Middle frontal gyrus (tissue), 1 donor: ENCODE measurements at regions not wholly inside any gene's neighbourhood (a gene's known extent, or its start where the extent isn't known, plus 50 kb on each side); places are given as distances from the start of the nearest gene placed in this dataset.
"Not testable (repeated sequence)": the region's sequence is repeated elsewhere in the genome, so short reads cannot be mapped to it uniquely, and the experiment has no call there.

ENCODE experiments used
- DNase-seq: peaks from one replicate; pipeline ENCODE4 v3.0.0-alpha.2; 2015; ENCODE audit warnings: low spot score; ENCODE audit errors: extremely low spot score

DNA sequence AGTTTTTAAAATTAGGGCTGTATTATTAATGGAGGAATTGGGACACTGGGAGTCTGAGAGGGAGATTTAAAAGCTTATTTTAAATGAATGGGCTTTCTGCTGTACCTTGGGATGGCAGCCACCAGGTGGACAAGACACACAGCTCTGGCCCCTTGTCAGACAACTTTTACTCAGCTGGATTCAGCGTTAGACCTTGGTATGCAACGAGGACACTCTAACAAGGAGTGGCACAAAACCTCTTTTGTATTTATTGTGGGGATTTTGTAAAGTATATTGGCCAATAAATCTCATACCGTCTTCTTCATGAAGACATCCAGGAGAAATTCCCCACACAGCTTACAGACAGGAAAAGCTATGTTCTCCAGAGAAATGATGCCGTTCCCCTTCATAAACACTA is 105.7 kb downstream of the LCA5 start:
- no peak for DNase-seq

DNA sequence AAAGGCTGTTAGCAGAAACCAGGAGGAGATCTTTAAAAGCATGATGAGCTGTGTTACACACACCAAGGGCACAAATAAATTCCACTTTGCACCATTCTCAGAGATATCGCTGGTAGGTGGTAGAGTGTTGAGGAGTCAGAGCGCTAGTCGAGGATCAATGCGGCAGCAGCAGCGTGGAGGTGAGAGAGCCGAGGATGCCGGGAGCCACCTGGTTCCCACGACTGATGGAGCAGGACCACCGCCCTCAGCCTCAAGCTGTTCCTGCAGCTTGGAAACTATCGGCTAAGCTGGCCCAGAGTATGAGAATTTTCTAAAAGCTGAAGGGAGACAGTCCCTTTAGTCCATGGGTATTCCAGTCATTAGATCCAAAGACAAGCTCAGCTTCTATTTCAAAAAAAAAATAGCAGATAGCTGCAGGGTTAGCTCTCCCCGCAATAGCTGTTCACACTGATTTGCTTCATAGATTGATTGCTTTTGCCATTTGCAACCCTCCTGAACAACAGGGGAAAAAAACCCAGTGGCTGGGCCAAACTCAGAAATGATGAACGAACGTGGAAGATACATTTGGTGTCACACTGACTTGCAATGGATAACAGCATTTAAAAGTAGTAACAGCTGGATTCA is 106.2 kb downstream of the LCA5 start:
- no peak for DNase-seq

DNA sequence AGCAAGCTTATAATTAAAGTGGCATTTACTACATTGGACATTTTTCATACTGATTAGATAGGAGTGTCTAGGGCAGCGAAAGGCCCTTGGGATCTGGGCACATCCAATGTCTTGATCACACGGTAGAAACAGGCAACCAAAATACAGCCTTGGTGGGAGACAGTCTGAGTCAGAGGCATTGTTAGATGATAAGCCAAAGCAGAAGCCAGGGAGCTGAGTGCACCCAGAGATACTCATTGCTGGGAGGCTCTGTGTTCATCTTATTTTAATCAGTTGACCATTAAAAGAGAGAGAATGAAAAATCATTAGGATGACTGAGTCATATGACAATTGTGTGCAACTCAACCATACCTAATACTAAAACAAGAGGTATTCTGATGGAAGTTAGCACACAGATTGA is 109.5 kb downstream of the LCA5 start:
- DNase-seq, result no peak

DNA sequence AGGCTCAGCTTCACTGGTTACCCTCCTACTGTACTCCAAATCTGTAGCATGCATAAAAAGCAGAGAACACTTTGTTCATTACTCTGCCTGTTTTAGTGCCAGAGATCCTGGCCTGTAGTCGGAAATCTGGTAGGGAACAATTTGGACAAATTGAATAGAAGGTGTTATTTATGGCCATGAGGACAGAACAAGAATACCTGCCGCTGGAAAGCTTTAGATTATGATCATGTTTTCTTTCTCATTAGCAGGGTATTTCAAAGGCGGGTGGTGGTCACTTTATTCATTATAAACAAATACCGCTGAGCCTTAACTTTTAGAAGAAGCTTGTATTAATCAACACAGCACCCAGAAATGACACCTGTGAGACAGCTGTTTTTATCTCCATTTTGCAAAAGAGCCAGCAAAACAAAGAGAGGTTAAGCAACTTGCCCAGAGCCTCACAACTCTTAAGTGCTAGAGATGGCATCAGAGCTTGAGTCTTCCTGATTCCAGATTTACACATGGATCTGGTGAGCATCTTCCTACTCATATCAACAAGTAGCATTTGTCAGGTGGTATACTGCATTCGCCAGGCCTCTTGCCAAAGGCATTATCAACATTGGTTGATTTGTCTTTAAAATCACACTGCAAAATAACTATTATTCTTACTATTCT is 110.5 kb downstream of the LCA5 start:
- no peak for DNase-seq

DNA sequence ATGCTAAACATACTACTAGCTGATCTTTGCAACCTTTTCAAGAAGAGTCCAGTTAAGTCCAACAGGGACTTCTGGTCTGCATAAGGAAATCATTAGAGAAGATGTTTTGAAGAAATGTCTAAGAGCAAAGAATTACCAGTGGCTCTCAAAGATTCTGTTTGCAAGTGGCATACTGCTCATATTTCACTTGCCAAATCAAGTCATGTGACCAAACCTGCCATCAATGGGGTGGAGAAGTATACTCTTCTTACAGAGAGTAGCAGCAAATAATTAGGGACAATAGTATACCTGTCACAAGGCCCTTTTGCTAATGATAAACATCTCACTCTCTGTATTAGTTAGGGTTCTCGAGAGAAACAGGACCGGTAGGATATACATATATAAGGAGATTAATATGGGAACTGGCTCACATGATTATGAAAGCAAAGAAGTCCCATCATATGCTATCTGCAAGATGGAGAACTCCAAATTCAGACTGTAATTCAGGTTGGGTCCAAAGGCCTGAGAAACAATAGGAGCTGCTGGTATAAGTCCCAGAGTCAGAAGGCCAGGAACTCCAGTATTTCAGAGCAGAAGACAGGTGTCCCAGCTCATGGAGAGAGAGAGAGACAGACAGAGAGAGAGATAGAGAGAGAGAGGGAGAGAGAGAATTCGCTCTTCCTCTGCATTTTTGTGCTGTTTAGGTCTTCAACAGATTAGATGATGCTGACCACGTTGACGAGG is 111.5 kb downstream of the LCA5 start:
- DNase-seq, result no peak

DNA sequence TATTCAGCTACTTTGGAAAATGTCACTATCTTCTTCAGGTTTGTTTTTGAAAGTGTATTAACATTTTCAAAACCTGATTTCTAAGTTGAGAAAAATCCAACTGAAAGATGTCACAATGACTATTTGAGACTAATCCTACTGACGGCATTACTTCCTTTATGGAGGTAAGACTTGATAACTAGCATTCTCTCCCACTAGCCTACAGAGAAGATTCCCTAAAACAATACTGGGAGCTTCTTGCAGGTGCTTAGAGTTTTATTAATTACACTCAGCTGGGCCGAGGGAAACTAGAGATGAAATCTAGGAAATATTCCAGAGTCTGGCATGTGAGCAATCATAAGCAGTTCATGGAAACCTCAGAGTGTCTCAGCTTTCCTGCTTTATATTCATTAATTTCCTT is 114.0 kb downstream of the LCA5 start:
- DNase-seq, result no peak

DNA sequence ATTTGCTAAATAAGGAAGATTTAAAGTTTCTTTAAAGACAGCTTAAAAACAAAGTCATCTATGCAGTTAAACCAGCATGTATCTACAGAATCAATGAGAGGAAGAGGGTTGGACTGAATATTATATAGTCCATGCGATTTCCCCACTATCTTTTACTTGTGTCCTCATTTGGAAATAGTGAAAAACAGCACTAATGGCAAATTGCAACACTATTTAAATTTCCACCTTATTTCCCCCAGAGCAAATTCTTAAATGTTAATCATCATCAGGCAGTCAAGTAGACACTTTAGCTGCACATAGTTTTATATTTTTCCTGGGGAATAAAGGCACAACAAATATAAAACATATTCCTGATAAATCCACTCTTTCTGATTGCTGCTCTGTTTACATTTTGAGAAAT is 114.6 kb downstream of the LCA5 start:
- no peak for DNase-seq

DNA sequence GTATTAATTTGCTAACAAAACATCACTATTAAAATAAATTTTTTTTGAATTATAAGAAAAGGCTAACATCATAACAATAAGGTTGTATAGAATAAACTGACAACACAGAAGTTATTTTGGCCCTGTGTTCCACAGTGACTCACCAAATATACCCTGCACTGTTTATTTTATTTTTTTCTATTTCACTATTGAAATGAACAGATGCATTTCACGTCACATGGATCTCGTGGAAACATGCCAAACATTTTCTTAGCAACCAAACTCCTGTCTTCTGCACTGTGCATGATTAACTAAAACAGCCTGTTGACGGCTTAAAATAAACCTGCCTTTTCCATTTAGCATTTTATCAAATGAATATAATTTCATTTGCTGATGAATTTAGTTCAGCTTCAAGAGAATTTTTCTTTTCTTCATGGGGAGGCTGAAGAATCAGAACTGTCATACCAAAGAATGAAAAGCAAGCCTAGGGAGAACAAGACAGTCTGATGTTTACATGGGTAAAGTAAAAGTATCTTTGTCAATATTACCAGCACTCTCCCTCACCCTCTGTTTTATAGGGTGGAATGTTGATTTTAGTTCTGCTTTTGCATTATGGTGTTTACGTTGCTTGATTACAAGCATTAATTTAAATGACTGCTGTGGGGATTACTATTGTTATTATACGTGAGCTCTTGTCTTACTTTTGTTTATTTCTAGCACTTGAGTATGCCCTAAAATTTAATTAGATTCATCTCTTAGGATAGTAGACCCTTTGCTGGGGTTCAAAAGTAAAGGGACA is 115.3 kb downstream of the LCA5 start:
- no peak for DNase-seq

DNA sequence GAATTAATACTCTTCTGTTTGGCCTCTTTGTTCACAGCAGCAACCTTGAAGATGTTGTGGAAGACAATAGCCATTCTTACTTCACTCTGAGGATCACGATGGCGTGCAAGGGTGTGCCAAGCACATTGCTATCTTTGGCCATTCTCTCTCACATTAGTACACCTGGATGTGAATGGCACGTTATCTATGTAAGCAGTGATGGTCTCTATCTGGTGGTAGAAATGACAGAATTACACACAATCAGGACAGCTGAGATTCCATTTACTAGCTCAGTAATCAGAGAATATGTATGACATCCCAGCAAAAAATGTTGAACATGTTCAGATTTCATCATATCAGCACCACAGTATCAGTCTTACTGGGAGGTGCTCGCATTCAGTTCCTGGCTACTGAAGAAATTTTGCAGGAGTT is 116.2 kb downstream of the LCA5 start:
- DNase-seq, result no peak

DNA sequence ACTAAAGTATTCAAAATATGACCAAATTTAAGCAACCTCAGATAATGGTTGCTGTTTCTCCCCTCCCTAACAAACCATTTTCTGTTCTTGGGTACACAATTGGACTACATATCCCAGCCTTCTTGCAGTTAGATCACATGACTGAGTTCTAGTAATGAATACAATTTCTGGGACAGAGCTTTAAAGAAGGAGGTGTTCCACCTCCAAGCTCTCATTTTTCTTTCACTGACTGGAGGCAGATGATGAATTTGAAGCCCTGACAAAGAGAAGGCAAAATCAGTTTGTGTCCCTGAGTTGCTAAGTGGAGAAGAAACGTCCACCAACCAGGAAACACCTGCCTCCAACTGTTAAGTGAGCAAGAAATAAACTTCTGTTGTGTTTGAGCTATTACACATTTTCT is 117.2 kb downstream of the LCA5 start:
- peak; percentile 60 for DNase-seq

DNA sequence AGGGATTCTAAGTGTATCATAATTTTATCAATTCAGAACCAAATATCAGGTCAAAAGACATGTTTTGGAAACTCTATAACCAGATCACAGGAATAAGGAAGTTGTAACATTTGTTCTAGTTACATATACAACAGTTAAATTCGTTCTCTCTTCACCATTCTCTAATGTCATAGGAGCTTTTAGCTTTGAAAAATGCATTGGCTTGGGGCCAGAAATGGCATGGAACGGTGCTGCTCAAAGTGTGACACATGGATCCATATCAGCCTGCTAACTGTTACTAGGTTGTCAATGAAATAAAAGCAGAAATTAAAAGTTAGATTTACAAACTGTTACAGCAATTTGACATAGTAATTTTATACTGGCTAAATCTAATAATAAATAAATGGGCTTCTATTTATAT is 120.3 kb downstream of the LCA5 start:
- no peak for DNase-seq

DNA sequence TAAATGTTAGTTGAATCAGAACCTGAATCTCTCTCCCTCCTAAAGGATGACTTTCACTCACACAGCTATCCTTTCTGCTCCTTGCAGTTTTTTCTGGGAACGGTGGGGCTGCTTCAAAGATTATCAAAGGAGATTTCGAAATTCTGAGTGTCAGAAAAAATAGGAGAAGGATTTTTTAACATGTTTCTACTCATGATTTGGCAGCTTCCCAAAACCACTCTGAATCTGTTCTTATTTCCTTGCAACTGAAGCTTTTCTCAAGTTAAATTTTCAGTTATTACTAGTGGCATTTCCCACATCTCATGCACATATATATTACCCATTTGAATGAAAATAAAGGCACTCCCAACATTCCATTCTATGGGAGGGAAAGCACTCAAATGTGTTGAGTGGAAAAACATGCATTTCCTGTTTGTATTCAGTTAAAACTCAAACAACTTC is 123.6 kb downstream of the LCA5 start:
- no peak for DNase-seq

DNA sequence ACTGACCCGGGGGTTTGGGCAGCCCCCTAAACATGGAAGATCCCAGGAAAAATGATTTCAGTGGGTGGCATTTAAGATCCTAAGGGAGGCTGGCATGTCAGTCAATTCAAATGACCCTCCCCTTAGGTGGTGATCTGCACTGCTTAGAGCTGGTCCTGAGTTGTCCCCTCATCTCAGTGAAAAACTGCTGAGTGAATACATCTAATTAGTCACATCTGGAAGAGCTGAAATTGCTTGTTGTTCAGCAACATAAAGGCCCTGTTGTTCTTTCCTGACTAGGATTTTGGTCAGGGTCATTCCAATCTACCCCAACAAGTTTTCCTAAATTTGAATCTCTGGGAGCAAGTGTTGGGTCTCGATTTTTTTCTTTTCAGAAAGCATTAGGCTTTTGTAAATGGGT is 126.4 kb downstream of the LCA5 start:
- no peak for DNase-seq

DNA sequence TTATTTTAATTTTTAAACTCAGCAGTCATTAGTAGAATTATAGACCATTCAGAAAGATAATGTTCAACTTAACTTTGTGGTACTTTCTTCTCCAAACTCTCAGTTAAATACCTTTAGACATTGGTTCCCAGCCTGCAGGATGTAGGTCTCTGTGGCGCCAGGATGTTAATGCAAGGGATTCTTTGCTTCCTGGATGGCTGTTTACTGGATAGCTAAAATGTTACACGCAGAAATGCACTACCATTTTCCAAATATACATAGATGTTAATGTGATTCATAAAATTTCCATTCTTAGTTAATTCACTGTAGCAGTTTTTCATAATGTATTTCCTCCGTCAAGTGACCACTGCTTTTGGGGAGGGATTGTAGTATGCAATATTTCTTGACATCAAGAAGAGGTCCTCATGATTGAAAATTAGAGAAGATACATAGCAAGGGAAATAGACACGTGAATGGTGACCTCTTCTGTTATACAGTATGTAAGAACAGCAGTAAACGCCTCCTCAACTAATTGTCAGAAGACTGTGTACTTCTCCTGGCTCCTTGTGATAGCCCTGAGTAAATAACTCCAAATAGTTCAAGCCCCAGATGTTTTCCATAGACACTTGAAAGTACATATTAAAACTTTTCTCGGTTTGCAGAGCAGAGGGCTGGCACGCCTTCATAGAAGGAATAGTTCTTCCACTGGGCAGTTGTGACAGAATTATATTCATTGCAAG is 128.8 kb downstream of the LCA5 start:
- DNase-seq, result no peak

DNA sequence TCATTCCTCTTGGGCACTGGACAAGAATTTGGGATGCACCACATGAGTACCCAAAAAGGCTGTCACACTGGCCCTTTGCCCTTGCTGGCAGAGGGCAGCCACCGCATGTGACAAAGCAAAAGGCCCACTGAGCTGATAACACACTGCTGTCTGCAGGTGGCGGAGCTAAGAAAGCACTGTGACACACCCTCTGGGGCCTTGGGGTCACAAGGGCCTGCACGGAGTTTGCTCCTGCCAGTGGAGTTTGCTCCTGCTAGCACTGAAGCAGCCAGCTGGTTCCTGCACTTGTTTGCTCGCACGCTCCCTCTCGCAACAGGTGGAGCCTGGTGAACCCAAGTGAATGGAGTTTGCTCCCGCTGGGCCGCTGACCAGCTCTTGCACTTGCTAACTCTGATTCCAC is 132.6 kb downstream of the LCA5 start:
- no peak for DNase-seq

DNA sequence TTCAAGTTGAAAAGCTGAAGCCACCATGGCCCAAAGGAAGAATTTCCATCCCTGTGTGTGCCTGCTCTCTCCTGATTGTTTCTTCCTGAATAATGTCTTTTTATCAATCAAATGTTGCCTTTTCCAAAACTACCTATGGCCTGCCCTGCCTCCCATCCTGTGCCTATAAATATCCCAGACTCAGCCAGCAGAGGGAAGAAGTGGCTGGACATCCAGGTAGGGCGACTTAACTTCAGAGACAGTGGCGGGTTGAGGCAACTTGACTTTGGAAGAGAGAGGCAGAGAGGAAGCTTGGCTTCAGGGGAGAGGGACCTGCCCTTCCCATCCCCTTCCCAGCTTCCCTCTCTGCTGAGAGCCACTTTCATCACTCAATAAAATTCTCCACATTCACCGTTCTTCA is 133.0 kb downstream of the LCA5 start:
- DNase-seq, result no peak

DNA sequence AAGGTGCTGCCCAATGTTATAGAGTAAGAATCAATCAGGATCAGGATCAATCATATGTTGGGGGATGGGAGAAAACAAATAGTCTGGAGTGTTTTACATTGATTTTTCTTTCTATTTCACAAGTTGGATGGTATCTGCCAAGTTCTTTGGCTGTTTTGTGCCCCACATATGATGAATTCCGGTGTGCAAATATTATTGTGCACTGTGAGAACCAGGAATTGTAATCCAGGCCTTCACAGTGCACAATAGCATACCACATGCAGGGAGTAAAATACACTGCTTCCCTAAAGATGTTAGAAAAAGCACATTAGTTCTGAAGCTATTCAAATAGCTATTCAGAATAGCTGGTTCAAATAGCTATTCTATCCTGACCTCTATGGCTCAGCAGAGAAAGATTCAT is 133.7 kb downstream of the LCA5 start:
- DNase-seq, result no peak

DNA sequence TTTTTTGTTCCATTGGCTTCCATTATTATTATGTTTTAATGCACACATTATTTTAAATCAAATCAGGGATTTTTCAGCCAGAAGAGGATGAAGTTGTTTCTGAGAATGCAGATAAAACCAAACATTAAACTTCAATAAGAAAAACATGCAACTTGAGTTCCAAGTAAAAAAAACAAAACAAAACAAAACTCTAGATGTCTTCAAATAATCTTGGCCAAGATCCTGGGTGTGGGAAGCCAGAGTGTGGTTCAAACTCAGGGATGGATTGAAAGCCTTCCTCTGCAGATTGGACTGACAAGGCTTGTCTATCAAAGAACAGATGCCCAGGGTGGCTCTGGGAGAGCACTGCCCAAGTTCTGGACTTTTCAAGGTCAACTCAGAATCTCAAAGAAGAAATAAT is 134.1 kb downstream of the LCA5 start:
- DNase-seq, result no peak

DNA sequence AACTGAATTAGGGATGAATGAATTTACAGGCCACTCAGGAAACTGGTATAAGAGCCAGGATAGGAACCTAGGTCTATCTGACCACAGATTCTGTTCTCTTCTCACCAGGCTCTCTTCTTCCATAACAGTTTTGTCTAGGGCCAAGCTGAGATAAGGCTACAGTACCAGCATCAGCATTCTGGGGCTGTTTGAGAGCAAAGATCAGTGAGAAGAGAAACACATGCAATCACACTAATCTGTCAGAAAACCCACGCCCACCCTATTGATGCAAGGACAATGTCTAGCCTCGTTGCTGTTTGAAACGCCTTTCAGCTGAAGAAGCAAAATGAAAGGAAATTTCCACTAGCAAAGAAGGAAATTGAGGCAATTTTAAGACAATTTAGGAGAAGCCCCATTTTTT is 137.7 kb downstream of the LCA5 start:
- DNase-seq, result no peak

DNA sequence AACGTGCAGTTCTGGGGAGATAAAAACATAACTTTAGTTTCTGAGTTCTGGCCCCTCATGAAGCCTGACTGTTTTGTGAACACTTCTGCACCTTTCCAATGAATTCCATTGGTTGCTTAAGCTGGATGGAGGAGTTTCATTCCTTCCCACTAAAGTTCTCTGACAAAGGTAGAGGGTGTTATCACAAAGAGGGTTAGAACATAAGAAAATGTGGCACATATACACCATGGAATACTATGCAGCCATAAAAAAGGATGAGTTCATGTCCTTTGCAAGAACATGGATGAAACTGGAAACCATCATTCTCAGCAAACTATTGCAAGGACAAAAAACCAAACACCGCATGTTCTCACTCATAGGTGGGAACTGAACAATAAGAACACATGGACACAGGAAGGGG is 138.6 kb downstream of the LCA5 start:
- not testable (repeated sequence) for DNase-seq

DNA sequence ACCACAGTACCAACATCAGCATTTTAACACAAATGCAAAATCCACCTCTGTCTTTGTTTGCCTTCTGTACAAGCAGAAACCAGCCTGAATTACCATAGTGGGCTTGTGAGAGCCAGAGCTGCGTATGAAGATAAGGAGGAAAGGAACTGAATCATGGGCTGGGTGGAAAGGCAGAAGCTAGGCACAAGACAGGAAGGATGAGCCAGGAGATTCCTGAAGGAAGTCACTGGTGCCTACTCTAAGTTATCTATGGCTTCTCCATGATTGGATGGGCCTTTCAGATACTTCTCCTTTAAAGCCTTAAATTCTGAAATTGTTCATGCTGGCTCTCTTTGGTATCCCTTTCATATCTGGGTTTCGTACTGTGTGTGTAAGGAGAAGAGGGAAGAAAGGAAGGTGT is 140.6 kb downstream of the LCA5 start:
- no peak for DNase-seq
